Fibroblast of lung (primary cell): ENCODE measurements at regions not wholly inside any gene's neighbourhood (a gene's known extent, or its start where the extent isn't known, plus 50 kb on each side); places are given as distances from the start of the nearest gene placed in this dataset.
"Not testable (repeated sequence)": the region's sequence is repeated elsewhere in the genome, so short reads cannot be mapped to it uniquely, and the experiment has no call there.

ENCODE experiments used
- DNase-seq, 2 donors: peaks; one replicate each; pipeline versions ENCODE4 v3.0.0 to v3.0.0-alpha.2; 2010; ENCODE audit warnings: low read depth in 2 of 2
- H2AFZ ChIP-seq: 2 replicates; pipeline ENCODE4 v1.5.1; 2012; ENCODE audit warnings: low read length, control low read depth, inconsistent platforms
- H3K27ac ChIP-seq: 2 replicates; pipeline ENCODE4 v1.5.1; 2011; ENCODE audit warnings: low read length, control low read depth; ENCODE audit not compliant: insufficient read depth
- H3K27me3 ChIP-seq: 2 replicates; pipeline ENCODE4 v1.5.1; 2011; ENCODE audit warnings: mild to moderate bottlenecking, low read length; ENCODE audit not compliant: control insufficient read depth, insufficient read depth
- H3K36me3 ChIP-seq: 2 replicates; pipeline ENCODE4 v1.5.1; 2011; ENCODE audit warnings: low read length; ENCODE audit not compliant: control insufficient read depth, insufficient read depth
- H3K4me1 ChIP-seq: 2 replicates; pipeline ENCODE4 v1.5.1; 2011; ENCODE audit warnings: low read length; ENCODE audit not compliant: control insufficient read depth, insufficient read depth; ENCODE audit errors: extremely low read depth
- H3K4me2 ChIP-seq: 2 replicates; pipeline ENCODE4 v1.5.1; 2011; ENCODE audit warnings: low read length, control low read depth; ENCODE audit not compliant: insufficient read depth; ENCODE audit errors: extremely low read depth
- H3K4me3 ChIP-seq, 4 experiments: fragments of 200-600 bp in 1 of 4; sonication (generic) in 1 of 4; replicated peaks in 1 of 4; 2 replicates each; pipeline ENCODE4 v1.5.1; 2011 to 2016; ENCODE audit warnings: low read length in 4 of 4, low read depth in 3 of 4, mild to moderate bottlenecking in 3 of 4, control low read depth in 2 of 4, inconsistent platforms in 1 of 4, mixed read lengths in 1 of 4; ENCODE audit not compliant: insufficient read depth in 1 of 4; ENCODE audit errors: control extremely low read depth in 1 of 4
- H3K79me2 ChIP-seq: 2 replicates; pipeline ENCODE4 v1.5.1; 2012; ENCODE audit warnings: mild to moderate bottlenecking, low read length, inconsistent platforms; ENCODE audit not compliant: control insufficient read depth, insufficient read depth
- H3K9ac ChIP-seq: 2 replicates; pipeline ENCODE4 v1.5.1; 2011; ENCODE audit warnings: mild to moderate bottlenecking, low read length, control low read depth; ENCODE audit not compliant: insufficient read depth
- H3K9me3 ChIP-seq: 2 replicates; pipeline ENCODE4 v1.5.1; 2012; ENCODE audit warnings: low read depth, low read length; ENCODE audit not compliant: control insufficient read depth, insufficient read depth
- H4K20me1 ChIP-seq: 2 replicates; pipeline ENCODE4 v1.5.1; 2011; ENCODE audit warnings: low read length; ENCODE audit not compliant: control insufficient read depth, insufficient read depth; ENCODE audit errors: extremely low read depth
- EZH2 ChIP-seq: IDR thresholded peaks from 2 replicates; pipeline ENCODE4 v1.5.1; 2012; ENCODE audit warnings: low read length, control low read depth, mild to moderate bottlenecking; ENCODE audit errors: missing control alignments
- TF ChIP-seq, protein P1 (sequence below), 2 donors: IDR thresholded peaks in 1 of 2; conservative IDR thresholded peaks in 1 of 2; 1 replicate in 1 of 2; 2 replicates in 1 of 2; pipeline ENCODE4 v1.5.1; 2011 to 2012; ENCODE audit warnings: low read length in 2 of 2, control low read depth in 1 of 2, inconsistent platforms in 1 of 2, low read depth in 1 of 2, mild to moderate bottlenecking in 1 of 2

GRCh38 chr18:66895631-66896030, 291.7 kb upstream of the CDH19 start:
- H2AFZ ChIP-seq: no peak overlapping the region
- H4K20me1 ChIP-seq: no peaks in the 10 kb centered on the region
- no peaks in the 10 kb centered on the region for H3K79me2 ChIP-seq
- no peak overlapping the region for H3K27ac ChIP-seq
- no peak overlapping the region for H3K4me2 ChIP-seq
- no peak for DNase-seq
- H3K4me1 ChIP-seq: no peaks in the 10 kb centered on the region
- no peak overlapping the region for H3K9ac ChIP-seq
- H3K27me3 ChIP-seq: no peaks in the 10 kb centered on the region
- no peaks in the 10 kb centered on the region for H3K36me3 ChIP-seq
- TF ChIP-seq EZH2: no peak
- TF ChIP-seq, protein P1, sequence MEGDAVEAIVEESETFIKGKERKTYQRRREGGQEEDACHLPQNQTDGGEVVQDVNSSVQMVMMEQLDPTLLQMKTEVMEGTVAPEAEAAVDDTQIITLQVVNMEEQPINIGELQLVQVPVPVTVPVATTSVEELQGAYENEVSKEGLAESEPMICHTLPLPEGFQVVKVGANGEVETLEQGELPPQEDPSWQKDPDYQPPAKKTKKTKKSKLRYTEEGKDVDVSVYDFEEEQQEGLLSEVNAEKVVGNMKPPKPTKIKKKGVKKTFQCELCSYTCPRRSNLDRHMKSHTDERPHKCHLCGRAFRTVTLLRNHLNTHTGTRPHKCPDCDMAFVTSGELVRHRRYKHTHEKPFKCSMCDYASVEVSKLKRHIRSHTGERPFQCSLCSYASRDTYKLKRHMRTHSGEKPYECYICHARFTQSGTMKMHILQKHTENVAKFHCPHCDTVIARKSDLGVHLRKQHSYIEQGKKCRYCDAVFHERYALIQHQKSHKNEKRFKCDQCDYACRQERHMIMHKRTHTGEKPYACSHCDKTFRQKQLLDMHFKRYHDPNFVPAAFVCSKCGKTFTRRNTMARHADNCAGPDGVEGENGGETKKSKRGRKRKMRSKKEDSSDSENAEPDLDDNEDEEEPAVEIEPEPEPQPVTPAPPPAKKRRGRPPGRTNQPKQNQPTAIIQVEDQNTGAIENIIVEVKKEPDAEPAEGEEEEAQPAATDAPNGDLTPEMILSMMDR (conservative IDR thresholded peaks at IDR 0.05 in 1 of 2, IDR thresholded peaks at IDR 0.05 in 1 of 2; ENCODE audit: low read depth in 1 of 2, low read length in 2 of 2): no peak
- no peak overlapping the region for H3K4me3 ChIP-seq
- H3K9me3 ChIP-seq: no peaks in the 10 kb centered on the region

DNA sequence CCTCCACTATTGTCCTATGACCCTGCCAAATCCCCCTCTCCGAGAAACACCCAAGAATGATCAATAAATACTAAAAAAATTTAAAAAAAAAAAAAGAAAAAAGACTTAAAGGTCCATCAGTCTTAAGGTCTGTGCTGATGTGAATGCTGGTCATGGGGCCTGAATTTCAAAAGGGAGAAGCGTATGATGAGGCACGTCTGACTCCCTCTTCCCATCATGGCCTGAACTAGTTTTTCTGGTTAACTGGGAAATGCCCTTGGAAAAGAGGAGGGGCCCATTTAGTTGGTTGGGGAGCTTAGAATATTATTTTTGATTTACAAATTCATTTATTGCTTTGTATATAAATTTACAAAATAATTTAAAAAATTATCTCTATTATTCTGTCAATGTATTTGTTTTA, 291.0 kb upstream of the CDH19 start:
- H3K4me1 ChIP-seq: no peaks in the 10 kb centered on the region
- H3K27ac ChIP-seq: no peak overlapping the region
- no peaks in the 10 kb centered on the region for H4K20me1 ChIP-seq
- DNase-seq: no peak
- H3K27me3 ChIP-seq: no peaks in the 10 kb centered on the region
- H3K9me3 ChIP-seq: no peaks in the 10 kb centered on the region
- no peak overlapping the region for H3K4me2 ChIP-seq
- TF ChIP-seq, protein P1 (conservative IDR thresholded peaks at IDR 0.05 in 1 of 2, IDR thresholded peaks at IDR 0.05 in 1 of 2; ENCODE audit: low read depth in 1 of 2, low read length in 2 of 2): no peak
- H3K4me3 ChIP-seq: no peak overlapping the region
- H2AFZ ChIP-seq: no peak overlapping the region
- H3K36me3 ChIP-seq: no peaks in the 10 kb centered on the region
- no peak overlapping the region for H3K9ac ChIP-seq
- no peaks in the 10 kb centered on the region for H3K79me2 ChIP-seq

- H4K20me1 ChIP-seq, DNase-seq, H3K27me3 ChIP-seq, H3K79me2 ChIP-seq, H2AFZ ChIP-seq, H3K9ac ChIP-seq, H3K4me2 ChIP-seq, H3K4me1 ChIP-seq, H3K4me3 ChIP-seq, H3K9me3 ChIP-seq, H3K27ac ChIP-seq, H3K36me3 ChIP-seq: not testable (repeated sequence)
Measured at GRCh38 chr18:66892388-66892787, 288.5 kb upstream of the CDH19 start.
